ENCODE measurements at regions not wholly inside any gene's neighbourhood (a gene's known extent, or its start where the extent isn't known, plus 50 kb on each side); places are given as distances from the start of the nearest gene placed in this dataset.
"Not testable (repeated sequence)": the region's sequence is repeated elsewhere in the genome, so short reads cannot be mapped to it uniquely, and the experiment has no call there.

- H3K4me3 ChIP-seq (ENCODE audit: insufficient read depth, low read depth, low read length); H4K20me1 ChIP-seq (ENCODE audit: insufficient read depth, low read length); H3K27ac ChIP-seq (ENCODE audit: insufficient read depth, low read length); H3K9ac ChIP-seq (ENCODE audit: low read depth, low read length); H3K4me1 ChIP-seq (ENCODE audit: control insufficient read depth, insufficient read depth, low read length); H3K4ac ChIP-seq (ENCODE audit: low read depth, low read length); H2AK9ac ChIP-seq (replicated peaks; ENCODE audit: low read depth, low read length, poor library complexity); DNase-seq; H2BK120ac ChIP-seq (ENCODE audit: low read depth, low read length); H3K9me3 ChIP-seq (ENCODE audit: control insufficient read depth, insufficient read depth, low read length); H3K36me3 ChIP-seq (ENCODE audit: control insufficient read depth, insufficient read depth, low read length); H3K4me2 ChIP-seq (ENCODE audit: low read depth, low read length); H3K18ac ChIP-seq (ENCODE audit: low read depth, low read length); H3K9me1 ChIP-seq (ENCODE audit: insufficient read depth, low read length); H2AFZ ChIP-seq (replicated peaks; ENCODE audit: low read length, poor library complexity); H3K23ac ChIP-seq (ENCODE audit: low read depth, low read length); intact Hi-C loops (cut with micrococcal nuclease); H2BK20ac ChIP-seq (ENCODE audit: low read depth, low read length); ATAC-seq (ENCODE audit: low read depth); POLR2A ChIA-PET (ENCODE audit: unreplicated experiment); H3K27me3 ChIP-seq (ENCODE audit: control insufficient read depth, insufficient read depth, low read length); H3K79me1 ChIP-seq (ENCODE audit: low read depth in 1 of 2, low read length in 2 of 2); dilution Hi-C loops (cut with HindIII; ENCODE audit: low sequenced_read_pairs, unreplicated experiment); H4K8ac ChIP-seq (ENCODE audit: low read depth in 2 of 2, low read length in 2 of 2); H2BK5ac ChIP-seq (ENCODE audit: low read depth, low read length, poor library complexity, severe bottlenecking); H3K56ac ChIP-seq (ENCODE audit: extremely low read depth, insufficient read depth, low read length); H4K91ac ChIP-seq (ENCODE audit: insufficient read depth, low read depth, low read length); H4K5ac ChIP-seq (ENCODE audit: low read depth, low read length); BruUV-seq (replicated peaks); H3K14ac ChIP-seq (replicated peaks; ENCODE audit: low read depth, low read length); H2AK5ac ChIP-seq (ENCODE audit: low read depth, low read length); H2BK15ac ChIP-seq (ENCODE audit: low read depth, low read length): not testable (repeated sequence)
- CTCF ChIA-PET, result interaction anchor here (0.5 kb wide), 1 partner anchor 235 kb away, joined by 4 read pairs; no protein-coding TSS in a partner anchor
- in situ Hi-C loops (cut with MboI; ENCODE audit: low sequenced_read_pairs), result loop anchor here (5.0 kb wide), 1 partner anchor 223 kb away; no protein-coding TSS in a partner anchor
- 100% methylated on average over 1 of the region's 5 CpGs; no CpG with 5 or more reads in 1 of the 2 experiments for WGBS, 2 experiments (ENCODE audit: extremely low coverage in 2 of 2, insufficient read length in 1 of 2)
- peak; percentile 52; the same call in 1 of the 2 replicates for TF ChIP-seq MAFK (IDR thresholded peaks at IDR 0.05; ENCODE audit: low read depth, low read length)
Measured at GRCh38 chr6:137718903-137719302, 148.2 kb upstream of the TNFAIP3 start.
